T-cell (primary cell): ENCODE measurements at regions not wholly inside any gene's neighbourhood (a gene's known extent, or its start where the extent isn't known, plus 50 kb on each side); places are given as distances from the start of the nearest gene placed in this dataset.

Source experiments
- ATAC-seq, 4 experiments: fragments of 200-7000 bp in 3 of 4; fragments of 150-1000 bp in 1 of 4; cut with Tn5 transposase; replicated peaks in 1 of 4; 1 replicate in 3 of 4; 2 replicates in 1 of 4; pipeline ENCODE4 v1.10.0; 2021; ENCODE audit warnings: moderate library complexity in 3 of 4, mild to moderate bottlenecking in 2 of 4, moderate number of reproducible peaks in 1 of 4
- CTCF ChIA-PET, 2 donors: fragments of 300-600 bp; sonication (Branson Sonifier 250); formaldehyde crosslinking; loops; one replicate each; lab custom pipeline; 2022; ENCODE audit warnings: antibody characterized with exemption in 2 of 2; lab: Charles Lee
- POLR2A ChIA-PET, 2 donors: fragments of 300-600 bp; sonication (Branson Sonifier 250); formaldehyde crosslinking; loops; one replicate each; lab custom pipeline; 2022; ENCODE audit warnings: antibody characterized with exemption in 2 of 2; lab: Charles Lee
- DNase-seq, 35 experiments: peaks; one replicate each; pipeline versions ENCODE4 v3.0.0 to v3.0.0-alpha.2; 2013 to 2023
- H3K27ac ChIP-seq: one replicate; pipeline ENCODE4 v1.5.1; 2013; ENCODE audit warnings: low read length
- H3K27me3 ChIP-seq, 2 experiments: replicated peaks in 1 of 2; 1 replicate in 1 of 2; 2 replicates in 1 of 2; pipeline versions ENCODE4 v1.6.1 to v1.7.0; 2013; ENCODE audit warnings: low read length in 1 of 2, mixed read lengths in 1 of 2; ENCODE audit not compliant: control insufficient read depth in 2 of 2, insufficient read depth in 2 of 2; ENCODE audit errors: extremely low read depth in 1 of 2
- H3K36me3 ChIP-seq, 2 donors: 1 replicate in 1 of 2; 2 replicates in 1 of 2; pipeline versions ENCODE4 v1.6.1 to v1.7.0; 2013; ENCODE audit warnings: low read length in 1 of 2; ENCODE audit not compliant: control insufficient read depth in 2 of 2, insufficient read depth in 1 of 2; ENCODE audit errors: extremely low read depth in 1 of 2
- H3K4me1 ChIP-seq, 2 experiments: 1 replicate in 1 of 2; 2 replicates in 1 of 2; pipeline versions ENCODE4 v1.6.1 to v1.7.0; 2013; ENCODE audit warnings: low read length in 2 of 2, mixed read lengths in 1 of 2; ENCODE audit not compliant: insufficient read depth in 2 of 2, control insufficient read depth in 1 of 2; ENCODE audit errors: extremely low read depth in 1 of 2
- H3K4me3 ChIP-seq, 2 donors: 1 replicate in 1 of 2; 2 replicates in 1 of 2; pipeline versions ENCODE4 v1.5.1 to v1.7.0; 2013; ENCODE audit warnings: mild to moderate bottlenecking in 2 of 2, low read length in 1 of 2, moderate library complexity in 1 of 2; ENCODE audit not compliant: control insufficient read depth in 1 of 2; ENCODE audit errors: extremely low read depth in 1 of 2
- H3K9me3 ChIP-seq: 2 replicates; pipeline ENCODE4 v1.7.0; 2013
- H3K27ac Mint-ChIP-seq, 2 donors: one replicate each; pipeline ENCODE4 v1.8.0; 2020 to 2021; ENCODE audit warnings: mild to moderate bottlenecking in 2 of 2, mixed read lengths in 2 of 2
- H3K27me3 Mint-ChIP-seq, 2 donors: one replicate each; pipeline ENCODE4 v1.8.0; 2021 to 2022; ENCODE audit warnings: mixed read lengths in 2 of 2
- H3K36me3 Mint-ChIP-seq: one replicate; pipeline ENCODE4 v1.8.0; 2021; ENCODE audit warnings: mixed read lengths
- H3K4me1 Mint-ChIP-seq, 3 donors: one replicate each; pipeline ENCODE4 v1.8.0; 2020 to 2022; ENCODE audit warnings: mixed read lengths in 3 of 3, mild to moderate bottlenecking in 1 of 3
- H3K4me3 Mint-ChIP-seq, 3 donors: one replicate each; pipeline ENCODE4 v1.8.0; 2020 to 2022; ENCODE audit warnings: mild to moderate bottlenecking in 3 of 3, mixed read lengths in 3 of 3, moderate library complexity in 3 of 3
- H3K9me3 Mint-ChIP-seq, 3 donors: one replicate each; pipeline ENCODE4 v1.8.0; 2020 to 2022; ENCODE audit warnings: mixed read lengths in 3 of 3
- WGBS: methylation state at CpG from one replicate; pipeline ENCODE4 v1.1.5; 2013; ENCODE audit warnings: missing lambda C conversion rate; ENCODE audit not compliant: insufficient coverage; 5-methylcytosine and 5-hydroxymethylcytosine counted together

GRCh38 chr13:107034236-107034872 is 466.4 kb upstream of the ARGLU1 start:
- Mint-ChIP-seq H3K4me3 (no peak overlapping the region), H3K4me1 (no peaks in the 10 kb centered on the region), H3K9me3 (peaks cover 0 to 20% (median 10%) of the 10 kb centered on the region in 3 donors), H3K36me3 (no peaks in the 10 kb centered on the region), H3K27ac (no peak overlapping the region), H3K27me3 (no peaks in the 10 kb centered on the region)
- Histone ChIP-seq H3K27me3 (no peaks in the 10 kb centered on the region), H3K4me3 (no peak overlapping the region), H3K36me3 (no peaks in the 10 kb centered on the region), H3K9me3 (no peaks in the 10 kb centered on the region), H3K27ac (no peak overlapping the region), H3K4me1 (no peaks in the 10 kb centered on the region)
- ChIA-PET CTCF (no interaction called here), POLR2A (no interaction called here)
- ATAC-seq (no peak), DNase-seq (no peak)
- 90% methylated on average over 10 of the region's 17 CpGs for WGBS

GRCh38 chr13:107031716-107032115 is 463.8 kb upstream of the ARGLU1 start:
- Mint-ChIP-seq H3K36me3 (no peaks in the 10 kb centered on the region), H3K4me3 (no peak overlapping the region), H3K9me3 (peaks cover under 1 to 16% (median 8%) of the 10 kb centered on the region in 3 donors), H3K27me3 (no peaks in the 10 kb centered on the region), H3K4me1 (no peaks in the 10 kb centered on the region), H3K27ac (no peak overlapping the region)
- no peak overlapping the region for H3K4me3 ChIP-seq
- DNase-seq = no peak
- ATAC-seq = no peak
- no peaks in the 10 kb centered on the region for H3K27me3 ChIP-seq
- no peaks in the 10 kb centered on the region for H3K4me1 ChIP-seq
- no peaks in the 10 kb centered on the region for H3K9me3 ChIP-seq
- ChIA-PET POLR2A (no interaction called here), CTCF (no interaction called here)
- no peak overlapping the region for H3K27ac ChIP-seq
- H3K36me3 ChIP-seq = no peaks in the 10 kb centered on the region
- no CpG with 5 or more reads among the region's 2 CpGs for WGBS

- Histone ChIP-seq H3K27me3 (no peaks in the 10 kb centered on the region), H3K27ac (no peak overlapping the region), H3K4me3 (no peak overlapping the region), H3K9me3 (no peaks in the 10 kb centered on the region), H3K4me1 (no peaks in the 10 kb centered on the region), H3K36me3 (no peaks in the 10 kb centered on the region)
- H3K27me3 Mint-ChIP-seq = no peaks in the 10 kb centered on the region
- POLR2A ChIA-PET = no interaction called here
- no peak overlapping the region for H3K4me3 Mint-ChIP-seq
- CTCF ChIA-PET = no interaction called here
- H3K4me1 Mint-ChIP-seq = no peaks in the 10 kb centered on the region
- H3K27ac Mint-ChIP-seq = no peak overlapping the region
- ATAC-seq (no peak), DNase-seq (no peak)
- H3K36me3 Mint-ChIP-seq = no peaks in the 10 kb centered on the region
- 71% methylated on average over 4 of the region's 8 CpGs for WGBS
- H3K9me3 Mint-ChIP-seq = peaks cover 0 to 15% (median 14%) of the 10 kb centered on the region in 3 donors
Measured at GRCh38 chr13:107028751-107029150, 460.8 kb upstream of the ARGLU1 start.

GRCh38 chr13:107025991-107026390 is 458.1 kb upstream of the ARGLU1 start:
- no peaks in the 10 kb centered on the region for H3K27me3 Mint-ChIP-seq
- ATAC-seq (no peak), DNase-seq (no peak)
- H3K27ac ChIP-seq = no peak overlapping the region
- no peaks in the 10 kb centered on the region for H3K36me3 ChIP-seq
- no CpG with 5 or more reads among the region's 1 CpG for WGBS
- no peak overlapping the region for H3K4me3 Mint-ChIP-seq
- ChIA-PET POLR2A (no interaction called here), CTCF (no interaction called here)
- no peak overlapping the region for H3K4me3 ChIP-seq
- H3K4me1 ChIP-seq = no peaks in the 10 kb centered on the region
- H3K9me3 Mint-ChIP-seq = peaks cover 0 to 21% (median 12%) of the 10 kb centered on the region in 3 donors
- H3K36me3 Mint-ChIP-seq = no peaks in the 10 kb centered on the region
- H3K27ac Mint-ChIP-seq = no peak overlapping the region
- H3K4me1 Mint-ChIP-seq = no peaks in the 10 kb centered on the region
- no peaks in the 10 kb centered on the region for H3K27me3 ChIP-seq
- H3K9me3 ChIP-seq = no peaks in the 10 kb centered on the region

- WGBS = no CpG with 5 or more reads among the region's 2 CpGs
- no peaks in the 10 kb centered on the region for H3K4me1 ChIP-seq
- H3K27me3 ChIP-seq = no peaks in the 10 kb centered on the region
- no peak overlapping the region for H3K4me3 ChIP-seq
- no peaks in the 10 kb centered on the region for H3K36me3 ChIP-seq
- Mint-ChIP-seq H3K27me3 (no peaks in the 10 kb centered on the region), H3K9me3 (peaks cover 0 to 22% (median 18%) of the 10 kb centered on the region in 3 donors), H3K4me3 (no peak overlapping the region), H3K4me1 (no peaks in the 10 kb centered on the region), H3K36me3 (no peaks in the 10 kb centered on the region), H3K27ac (no peak overlapping the region)
- H3K9me3 ChIP-seq = no peaks in the 10 kb centered on the region
- CTCF ChIA-PET = no interaction called here
- no peak for ATAC-seq
- no peak for DNase-seq
- H3K27ac ChIP-seq = no peak overlapping the region
- POLR2A ChIA-PET = no interaction called here
Measured at GRCh38 chr13:107023335-107023734, 455.4 kb upstream of the ARGLU1 start.

- H3K4me3 Mint-ChIP-seq = no peak overlapping the region
- H3K27me3 Mint-ChIP-seq = no peaks in the 10 kb centered on the region
- POLR2A ChIA-PET = no interaction called here
- CTCF ChIA-PET = no interaction called here
- H3K27ac Mint-ChIP-seq = no peak overlapping the region
- Histone ChIP-seq H3K27ac (no peak overlapping the region), H3K4me3 (no peak overlapping the region), H3K4me1 (no peaks in the 10 kb centered on the region), H3K36me3 (no peaks in the 10 kb centered on the region), H3K27me3 (no peaks in the 10 kb centered on the region), H3K9me3 (no peaks in the 10 kb centered on the region)
- no peaks in the 10 kb centered on the region for H3K36me3 Mint-ChIP-seq
- peaks cover 2 to 22% (median 20%) of the 10 kb centered on the region in 3 donors for H3K9me3 Mint-ChIP-seq
- DNase-seq (no peak), ATAC-seq (no peak)
- H3K4me1 Mint-ChIP-seq = no peaks in the 10 kb centered on the region
- WGBS = 50% methylated on average over 2 of the region's 7 CpGs
Measured at GRCh38 chr13:107020393-107020792, 452.5 kb upstream of the ARGLU1 start.

GRCh38 chr13:107018285-107018684 is 450.3 kb upstream of the ARGLU1 start:
- Mint-ChIP-seq H3K4me1 (no peaks in the 10 kb centered on the region), H3K27me3 (no peaks in the 10 kb centered on the region), H3K9me3 (peaks cover 2 to 21% (median 10%) of the 10 kb centered on the region in 3 donors), H3K27ac (no peak overlapping the region), H3K4me3 (no peak overlapping the region), H3K36me3 (no peaks in the 10 kb centered on the region)
- Histone ChIP-seq H3K36me3 (no peaks in the 10 kb centered on the region), H3K4me1 (no peaks in the 10 kb centered on the region), H3K27me3 (no peaks in the 10 kb centered on the region), H3K9me3 (no peaks in the 10 kb centered on the region), H3K27ac (no peak overlapping the region), H3K4me3 (no peak overlapping the region)
- ChIA-PET POLR2A (no interaction called here), CTCF (no interaction called here)
- DNase-seq (no peak), ATAC-seq (no peak)
- 77% methylated on average over 3 of the region's 4 CpGs for WGBS
